IMR-90 (cell line): ENCODE measurements at regions not wholly inside any gene's neighbourhood (a gene's known extent, or its start where the extent isn't known, plus 50 kb on each side); places are given as distances from the start of the nearest gene placed in this dataset.

Experiments used
- ATAC-seq: fragments of 200-7000 bp; cut with Tn5 transposase; 2 replicates; pipeline ENCODE4 v1.9.1; 2020; ENCODE audit warnings: low read depth, mild to moderate bottlenecking, moderate library complexity
- BruUV-seq: library from RNA; stranded (reverse); fragments of 400-500 nt; replicated peaks from 2 replicates; lab custom pipeline; 2021; lab: Mats Ljungman, UMichigan
- CTCF ChIA-PET: fragments of 300-600 bp; formaldehyde crosslinking; extraction: SDS; loops from one replicate; lab custom pipeline; 2021; ENCODE audit warnings: antibody characterized with exemption; lab: Yijun Ruan, JAX
- POLR2A ChIA-PET: fragments of 300-600 bp; sonication (Branson Sonifier 250); formaldehyde crosslinking; loops from one replicate; lab custom pipeline; 2022; ENCODE audit warnings: antibody characterized with exemption; ENCODE audit not compliant: unreplicated experiment; lab: Charles Lee
- DNase-seq: peaks from one replicate; pipeline ENCODE4 v3.0.0; 2013
- H2AFZ ChIP-seq: replicated peaks from 2 replicates; pipeline ENCODE3; 2013; ENCODE audit warnings: low read length, mild to moderate bottlenecking; ENCODE audit not compliant: poor library complexity
- H2AK5ac ChIP-seq: 2 replicates; pipeline ENCODE4 v1.6.1; 2013; ENCODE audit warnings: low read depth, low read length, inconsistent platforms
- H2AK9ac ChIP-seq: replicated peaks from 2 replicates; pipeline ENCODE3; 2013; ENCODE audit warnings: mild to moderate bottlenecking, low read depth, low read length, moderate library complexity; ENCODE audit not compliant: poor library complexity
- H2BK120ac ChIP-seq: 2 replicates; pipeline ENCODE4 v1.6.1; 2013; ENCODE audit warnings: low read depth, low read length, inconsistent platforms
- H2BK15ac ChIP-seq: 3 replicates; pipeline ENCODE4 v1.6.1; 2013; ENCODE audit warnings: low read depth, low read length, inconsistent platforms
- H2BK20ac ChIP-seq: 2 replicates; pipeline ENCODE4 v1.6.1; 2013; ENCODE audit warnings: low read depth, mild to moderate bottlenecking, inconsistent platforms, low read length, moderate library complexity
- H2BK5ac ChIP-seq: 2 replicates; pipeline ENCODE4 v1.6.1; 2013; ENCODE audit warnings: mild to moderate bottlenecking, low read depth, low read length, inconsistent platforms; ENCODE audit not compliant: poor library complexity, severe bottlenecking
- H3K14ac ChIP-seq: replicated peaks from 2 replicates; pipeline ENCODE4 v1.6.1; 2013; ENCODE audit warnings: low read depth, low read length, inconsistent platforms
- H3K18ac ChIP-seq: 2 replicates; pipeline ENCODE4 v1.6.1; 2013; ENCODE audit warnings: low read depth, low read length, control low read depth
- H3K23ac ChIP-seq: 2 replicates; pipeline ENCODE4 v1.6.1; 2013; ENCODE audit warnings: low read depth, low read length, inconsistent platforms
- H3K27ac ChIP-seq: 2 replicates; pipeline ENCODE4 v1.5.1; 2013; ENCODE audit warnings: mild to moderate bottlenecking, control low read depth, low read length; ENCODE audit not compliant: insufficient read depth
- H3K27me3 ChIP-seq: 2 replicates; pipeline ENCODE4 v1.6.1; 2013; ENCODE audit warnings: low read length; ENCODE audit not compliant: control insufficient read depth, insufficient read depth
- H3K36me3 ChIP-seq: 2 replicates; pipeline ENCODE4 v1.6.1; 2013; ENCODE audit warnings: low read length, mixed read lengths; ENCODE audit not compliant: control insufficient read depth, insufficient read depth
- H3K4ac ChIP-seq: 2 replicates; pipeline ENCODE4 v1.6.1; 2013; ENCODE audit warnings: low read depth, low read length, inconsistent platforms
- H3K4me1 ChIP-seq: 2 replicates; pipeline ENCODE4 v1.6.1; 2013; ENCODE audit warnings: low read length, mixed read lengths; ENCODE audit not compliant: control insufficient read depth, insufficient read depth
- H3K4me2 ChIP-seq: 2 replicates; pipeline ENCODE4 v1.6.1; 2013; ENCODE audit warnings: low read depth, mild to moderate bottlenecking, control low read depth, low read length, moderate library complexity
- H3K4me3 ChIP-seq: 2 replicates; pipeline ENCODE4 v1.5.1; 2013; ENCODE audit warnings: low read depth, mild to moderate bottlenecking, control low read depth, low read length, moderate library complexity; ENCODE audit not compliant: insufficient read depth
- H3K56ac ChIP-seq: 2 replicates; pipeline ENCODE4 v1.6.1; 2013; ENCODE audit warnings: low read length, inconsistent platforms; ENCODE audit not compliant: insufficient read depth; ENCODE audit errors: extremely low read depth
- H3K79me1 ChIP-seq, 2 experiments: 2 replicates each; pipeline ENCODE4 v1.6.1; 2013; ENCODE audit warnings: low read length in 2 of 2, inconsistent platforms in 1 of 2, low read depth in 1 of 2
- H3K9ac ChIP-seq: 2 replicates; pipeline ENCODE4 v1.6.1; 2013; ENCODE audit warnings: low read depth, low read length, control low read depth
- H3K9me1 ChIP-seq: 2 replicates; pipeline ENCODE4 v1.6.1; 2013; ENCODE audit warnings: low read length, inconsistent platforms; ENCODE audit not compliant: insufficient read depth
- H3K9me3 ChIP-seq: 2 replicates; pipeline ENCODE4 v1.6.1; 2013; ENCODE audit warnings: low read length; ENCODE audit not compliant: control insufficient read depth, insufficient read depth
- H4K20me1 ChIP-seq: 2 replicates; pipeline ENCODE4 v1.6.1; 2013; ENCODE audit warnings: low read length, inconsistent platforms; ENCODE audit not compliant: insufficient read depth
- H4K5ac ChIP-seq: 2 replicates; pipeline ENCODE4 v1.6.1; 2013; ENCODE audit warnings: mild to moderate bottlenecking, low read depth, low read length, control low read depth
- H4K8ac ChIP-seq, 2 experiments: 2 replicates each; pipeline ENCODE4 v1.6.1; 2013; ENCODE audit warnings: low read depth in 2 of 2, low read length in 2 of 2, control low read depth in 1 of 2, inconsistent platforms in 1 of 2
- H4K91ac ChIP-seq: 2 replicates; pipeline ENCODE4 v1.6.1; 2013; ENCODE audit warnings: low read depth, low read length, inconsistent platforms; ENCODE audit not compliant: insufficient read depth
- BHLHE40 ChIP-seq: fragments of 150-350 bp; IDR thresholded peaks from 2 replicates; pipeline ENCODE4 v1.6.1; 2016; ENCODE audit warnings: mild to moderate bottlenecking, low read depth, low read length
- CEBPB ChIP-seq: IDR thresholded peaks from 2 replicates; pipeline ENCODE4 v1.6.1; 2012; ENCODE audit warnings: low read depth, low read length, improper control_type of control experiment
- CHD1 ChIP-seq: IDR thresholded peaks from 2 replicates; pipeline ENCODE4 v1.6.1; 2012; ENCODE audit warnings: low read depth, low read length, improper control_type of control experiment
- ELK1 ChIP-seq: fragments of 150-350 bp; IDR thresholded peaks from 2 replicates; pipeline ENCODE4 v1.6.1; 2016; ENCODE audit warnings: low read depth, mild to moderate bottlenecking, low read length, moderate library complexity, borderline replicate concordance
- FOS ChIP-seq: fragments of 150-350 bp; IDR thresholded peaks from 2 replicates; pipeline ENCODE4 v1.6.1; 2016; ENCODE audit warnings: low read depth, low read length
- MAFK ChIP-seq: IDR thresholded peaks from 2 replicates; pipeline ENCODE4 v1.6.1; 2012; ENCODE audit warnings: low read depth, low read length, improper control_type of control experiment
- MXI1 ChIP-seq: IDR thresholded peaks from 2 replicates; pipeline ENCODE4 v1.6.1; 2012; ENCODE audit warnings: low read depth, mild to moderate bottlenecking, low read length, moderate library complexity, borderline replicate concordance
- NFE2L2 ChIP-seq: fragments of 150-350 bp; IDR thresholded peaks from 2 replicates; pipeline ENCODE4 v1.6.1; 2016; ENCODE audit warnings: low read depth, mild to moderate bottlenecking, low read length
- POLR2A ChIP-seq: IDR thresholded peaks from 2 replicates; pipeline ENCODE4 v1.6.1; 2012; ENCODE audit warnings: mild to moderate bottlenecking, low read depth, low read length
- RAD21 ChIP-seq: IDR thresholded peaks from 2 replicates; pipeline ENCODE4 v1.6.1; 2012; ENCODE audit warnings: low read length, improper control_type of control experiment
- RFX5 ChIP-seq: IDR thresholded peaks from 2 replicates; pipeline ENCODE4 v1.8.0; 2012; ENCODE audit warnings: low read depth, mild to moderate bottlenecking, low read length, moderate library complexity
- USF2 ChIP-seq: fragments of 150-350 bp; IDR thresholded peaks from 2 replicates; pipeline ENCODE4 v1.6.1; 2017; ENCODE audit warnings: mild to moderate bottlenecking, antibody characterized with exemption, low read length, low read depth
- WGBS, 2 experiments: methylation state at CpG; one replicate each; pipeline versions ENCODE4 v1.1.5 to v1.1.7; 2013; ENCODE audit warnings: missing lambda C conversion rate in 2 of 2; ENCODE audit not compliant: insufficient read length in 1 of 2; ENCODE audit errors: extremely low coverage in 2 of 2; 5-methylcytosine and 5-hydroxymethylcytosine counted together
- dilution Hi-C: fragments of 300-500 bp; cut with HindIII; formaldehyde crosslinking; loops from one replicate; pipeline ENCODE4 v1.14.3; 2018; ENCODE audit warnings: low sequenced_read_pairs; ENCODE audit not compliant: unreplicated experiment
- in situ Hi-C: fragments of 300-500 bp; cut with MboI; formaldehyde crosslinking; loops from 3 replicates; pipeline ENCODE4 v1.14.3; 2019; ENCODE audit warnings: low sequenced_read_pairs, inconsistent platforms, mixed read lengths
- intact Hi-C: fragments of 100-400 bp; cut with micrococcal nuclease; formaldehyde crosslinking; loops from 2 replicates; pipeline ENCODE4 v1.10.0; 2022
- TF ChIP-seq, protein P1 (sequence below): conservative IDR thresholded peaks from 2 replicates; pipeline ENCODE4 v1.5.1; 2012; ENCODE audit warnings: mild to moderate bottlenecking, low read depth, low read length, improper control_type of control experiment

DNA sequence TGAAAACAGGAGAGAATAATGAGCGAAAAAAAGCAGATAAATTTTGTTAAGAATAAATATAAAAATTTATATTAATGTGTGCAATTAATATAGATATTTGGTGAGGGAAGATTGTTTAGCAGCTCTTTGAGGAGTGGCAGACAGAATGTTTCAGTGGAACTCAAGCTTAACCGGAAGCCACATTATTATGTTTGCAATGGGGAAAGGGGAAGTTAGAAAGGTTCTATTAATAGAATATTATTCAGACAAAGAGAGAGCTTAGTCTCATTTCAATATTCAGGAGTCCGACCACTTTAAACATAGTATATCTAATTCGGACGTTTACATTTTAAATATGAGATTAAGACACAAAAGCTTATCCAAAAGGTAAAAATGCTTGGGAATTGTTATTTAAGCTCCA is 81.6 kb upstream of the KHDRBS2 start:
- no peak for ATAC-seq
- Histone ChIP-seq H3K56ac (no peak overlapping the region), H2BK20ac (no peak overlapping the region), H3K9ac (no peak overlapping the region), H3K27ac (no peak overlapping the region), H3K9me1 (no peaks in the 10 kb centered on the region), H3K4me1 (no peaks in the 10 kb centered on the region), H2BK15ac (no peak overlapping the region), H4K20me1 (no peaks in the 10 kb centered on the region), H2AFZ (no peak overlapping the region), H3K9me3 (peaks cover 3% of the 10 kb centered on the region; the same call in 1 of the 2 replicates), H4K91ac (no peak overlapping the region), H3K36me3 (no peaks in the 10 kb centered on the region), H3K4me3 (no peak overlapping the region), H3K18ac (no peak overlapping the region), H2BK5ac (no peak overlapping the region), H3K79me1 (no peaks in the 10 kb centered on the region), H3K23ac (no peak overlapping the region), H3K27me3 (no peaks in the 10 kb centered on the region), H2AK5ac (no peak overlapping the region), H2AK9ac (no peak overlapping the region), H4K8ac (no peak overlapping the region), H4K5ac (no peak overlapping the region), H3K4me2 (no peak overlapping the region), H2BK120ac (no peak overlapping the region), H3K4ac (no peak overlapping the region), H3K14ac (no peak overlapping the region)
- CTCF ChIA-PET: interaction anchor here (0.6 kb wide), 1 partner anchor 98 kb away, joined by 3 read pairs; no protein-coding TSS in a partner anchor
- no TSS peak for BruUV-seq
- dilution Hi-C loops (no loop called here), in situ Hi-C loops (no loop called here), intact Hi-C loops (no loop called here)
- TF ChIP-seq POLR2A (no peak), CEBPB (no peak), NFE2L2 (no peak), RAD21 (no peak), MAFK (no peak), ELK1 (no peak), BHLHE40 (no peak), CHD1 (no peak), RFX5 (no peak), MXI1 (no peak), USF2 (no peak), FOS (no peak)
- TF ChIP-seq, protein P1, sequence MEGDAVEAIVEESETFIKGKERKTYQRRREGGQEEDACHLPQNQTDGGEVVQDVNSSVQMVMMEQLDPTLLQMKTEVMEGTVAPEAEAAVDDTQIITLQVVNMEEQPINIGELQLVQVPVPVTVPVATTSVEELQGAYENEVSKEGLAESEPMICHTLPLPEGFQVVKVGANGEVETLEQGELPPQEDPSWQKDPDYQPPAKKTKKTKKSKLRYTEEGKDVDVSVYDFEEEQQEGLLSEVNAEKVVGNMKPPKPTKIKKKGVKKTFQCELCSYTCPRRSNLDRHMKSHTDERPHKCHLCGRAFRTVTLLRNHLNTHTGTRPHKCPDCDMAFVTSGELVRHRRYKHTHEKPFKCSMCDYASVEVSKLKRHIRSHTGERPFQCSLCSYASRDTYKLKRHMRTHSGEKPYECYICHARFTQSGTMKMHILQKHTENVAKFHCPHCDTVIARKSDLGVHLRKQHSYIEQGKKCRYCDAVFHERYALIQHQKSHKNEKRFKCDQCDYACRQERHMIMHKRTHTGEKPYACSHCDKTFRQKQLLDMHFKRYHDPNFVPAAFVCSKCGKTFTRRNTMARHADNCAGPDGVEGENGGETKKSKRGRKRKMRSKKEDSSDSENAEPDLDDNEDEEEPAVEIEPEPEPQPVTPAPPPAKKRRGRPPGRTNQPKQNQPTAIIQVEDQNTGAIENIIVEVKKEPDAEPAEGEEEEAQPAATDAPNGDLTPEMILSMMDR: no peak
- DNase-seq: no peak
- no CpG with 5 or more reads among the region's 5 CpGs for WGBS, 2 experiments
- POLR2A ChIA-PET: no interaction called here
